Smooth muscle cell (in vitro differentiated cells): ENCODE measurements at regions not wholly inside any gene's neighbourhood (a gene's known extent, or its start where the extent isn't known, plus 50 kb on each side); places are given as distances from the start of the nearest gene placed in this dataset.

Source experiments
- DNase-seq: peaks from one replicate; lab custom pipeline; 2025; ENCODE audit not compliant: unreplicated experiment; lab: John Stamatoyannopoulos, UW
- H2AFZ ChIP-seq: fragments of 200-600 bp; sonication (generic); 2 replicates; pipeline ENCODE4 v1.6.0; 2016; ENCODE audit warnings: antibody characterized with exemption, low read depth, mild to moderate bottlenecking
- H3F3A ChIP-seq: fragments of 200-600 bp; sonication (generic); 2 replicates; pipeline ENCODE4 v1.6.0; 2017; ENCODE audit warnings: antibody characterized with exemption, low read depth
- H3K27ac ChIP-seq: fragments of 200-600 bp; sonication (generic); 2 replicates; pipeline ENCODE4 v1.5.1; 2016; ENCODE audit warnings: low read depth, mild to moderate bottlenecking
- H3K27me3 ChIP-seq: fragments of 200-600 bp; sonication (generic); 2 replicates; pipeline ENCODE4 v1.6.1; 2016; ENCODE audit warnings: low read depth, mild to moderate bottlenecking
- H3K36me3 ChIP-seq: fragments of 200-600 bp; sonication (generic); 2 replicates; pipeline ENCODE4 v1.5.1; 2016; ENCODE audit warnings: low read depth
- H3K4me1 ChIP-seq: fragments of 200-600 bp; sonication (generic); 2 replicates; pipeline ENCODE4 v1.5.1; 2016; ENCODE audit warnings: low read depth
- H3K4me2 ChIP-seq: fragments of 200-600 bp; sonication (generic); 2 replicates; pipeline ENCODE4 v1.6.0; 2016; ENCODE audit warnings: mild to moderate bottlenecking
- H3K4me3 ChIP-seq: fragments of 200-600 bp; sonication (generic); 2 replicates; pipeline ENCODE4 v1.5.1; 2016; ENCODE audit warnings: mild to moderate bottlenecking
- H3K79me2 ChIP-seq: fragments of 200-600 bp; sonication (generic); 2 replicates; pipeline ENCODE4 v1.6.0; 2016; ENCODE audit warnings: low read depth, mild to moderate bottlenecking
- H3K9ac ChIP-seq: fragments of 200-600 bp; sonication (generic); 2 replicates; pipeline ENCODE4 v1.6.0; 2016; ENCODE audit warnings: low read depth
- H3K9me3 ChIP-seq: fragments of 200-600 bp; sonication (generic); replicated peaks from 2 replicates; pipeline ENCODE4 v1.5.1; 2016; ENCODE audit warnings: low read depth
- H4K20me1 ChIP-seq: fragments of 200-600 bp; sonication (generic); 2 replicates; pipeline ENCODE4 v1.6.0; 2016; ENCODE audit warnings: low read depth
- CTCF ChIP-seq: fragments of 200-600 bp; sonication (generic); IDR thresholded peaks from 2 replicates; pipeline ENCODE4 v1.5.1; 2017; ENCODE audit warnings: borderline replicate concordance, mild to moderate bottlenecking, antibody characterized with exemption; ENCODE audit not compliant: insufficient read depth, poor library complexity, severe bottlenecking
- WGBS: methylation state at CpG from one replicate; pipeline ENCODE4 v1.1.7; 2016; ENCODE audit warnings: low lambda C conversion rate; 5-methylcytosine and 5-hydroxymethylcytosine counted together

DNA sequence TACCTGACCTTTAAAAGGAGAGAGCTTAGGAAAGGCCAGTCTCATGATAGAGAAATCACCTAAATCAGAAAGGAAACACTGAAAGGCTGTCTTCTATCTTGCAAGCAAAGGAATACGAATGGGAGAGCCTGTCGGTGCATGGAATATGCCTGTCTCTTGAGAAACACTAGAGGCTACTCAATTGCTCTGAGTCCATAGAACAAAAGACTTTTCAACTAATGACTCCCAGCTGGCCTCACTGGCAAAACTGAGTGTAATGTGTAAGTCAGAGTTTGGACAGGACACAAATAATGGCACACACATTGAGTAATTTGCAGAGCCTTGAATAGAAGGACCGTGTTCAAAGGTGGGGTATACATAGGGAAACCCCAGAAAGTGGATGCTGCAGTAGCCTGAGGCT lies 171.0 kb upstream of the ARHGAP20 start:
- no peak overlapping the region for H2AFZ ChIP-seq
- H4K20me1 ChIP-seq: no peaks in the 10 kb centered on the region
- H3K4me3 ChIP-seq: no peak overlapping the region
- no peak for TF ChIP-seq CTCF
- no peak for DNase-seq
- H3K9ac ChIP-seq: no peak overlapping the region
- no peaks in the 10 kb centered on the region for H3K27me3 ChIP-seq
- no peaks in the 10 kb centered on the region for H3K36me3 ChIP-seq
- no peaks in the 10 kb centered on the region for H3K79me2 ChIP-seq
- 77% methylated on average over 3 of the region's 3 CpGs for WGBS
- no peak overlapping the region for H3K27ac ChIP-seq
- no peaks in the 10 kb centered on the region for H3K9me3 ChIP-seq
- H3K4me2 ChIP-seq: no peak overlapping the region
- no peaks in the 10 kb centered on the region for H3K4me1 ChIP-seq
- no peaks in the 10 kb centered on the region for H3F3A ChIP-seq

GRCh38 chr11:110878513-110878912 lies 166.3 kb upstream of the ARHGAP20 start:
- no peak for TF ChIP-seq CTCF
- H3K4me3 ChIP-seq: no peak overlapping the region
- H3K4me2 ChIP-seq: no peak overlapping the region
- H3K79me2 ChIP-seq: no peaks in the 10 kb centered on the region
- H3K27me3 ChIP-seq: no peaks in the 10 kb centered on the region
- DNase-seq: no peak
- no peaks in the 10 kb centered on the region for H3K9me3 ChIP-seq
- no peak overlapping the region for H3K9ac ChIP-seq
- H3K27ac ChIP-seq: no peak overlapping the region
- H3K4me1 ChIP-seq: no peaks in the 10 kb centered on the region
- H3F3A ChIP-seq: no peaks in the 10 kb centered on the region
- no peaks in the 10 kb centered on the region for H3K36me3 ChIP-seq
- no peaks in the 10 kb centered on the region for H4K20me1 ChIP-seq
- H2AFZ ChIP-seq: no peak overlapping the region
- 51% methylated on average over 1 of the region's 1 CpG for WGBS

- Histone ChIP-seq H3K9ac (no peak overlapping the region), H3K4me3 (no peak overlapping the region), H3F3A (no peaks in the 10 kb centered on the region), H3K79me2 (no peaks in the 10 kb centered on the region), H3K36me3 (no peaks in the 10 kb centered on the region), H2AFZ (no peak overlapping the region), H3K4me1 (no peaks in the 10 kb centered on the region), H3K27ac (no peak overlapping the region), H3K27me3 (no peaks in the 10 kb centered on the region), H3K9me3 (no peaks in the 10 kb centered on the region), H4K20me1 (no peaks in the 10 kb centered on the region), H3K4me2 (no peak overlapping the region)
- 84% methylated on average over 5 of the region's 5 CpGs for WGBS
- DNase-seq: no peak
- TF ChIP-seq CTCF: no peak
These were observed 162.3 kb upstream of the ARHGAP20 start for GRCh38 chr11:110874437-110875030.

GRCh38 chr11:110873975-110874374 lies 161.7 kb upstream of the ARHGAP20 start:
- 91% methylated on average over 1 of the region's 1 CpG for whole genome bisulfite sequencing
- Histone ChIP-seq H3K4me2 (no peak overlapping the region), H4K20me1 (no peaks in the 10 kb centered on the region), H3K27ac (no peak overlapping the region), H3K36me3 (no peaks in the 10 kb centered on the region), H3K9me3 (no peaks in the 10 kb centered on the region), H3K79me2 (no peaks in the 10 kb centered on the region), H3F3A (no peaks in the 10 kb centered on the region), H3K9ac (no peak overlapping the region), H3K27me3 (no peaks in the 10 kb centered on the region), H2AFZ (no peak overlapping the region), H3K4me3 (no peak overlapping the region), H3K4me1 (no peaks in the 10 kb centered on the region)
- no peak for DNase-seq
- no peak for TF ChIP-seq CTCF
